SK-N-SH treated with all-trans-retinoic acid at 6 μM for 48 hours (cell line): ENCODE measurements at regions not wholly inside any gene's neighbourhood (a gene's known extent, or its start where the extent isn't known, plus 50 kb on each side); places are given as distances from the start of the nearest gene placed in this dataset.

Experiments
- BACH2 ChIP-seq: fragments of 250-450 bp; sonication (Bioruptor Pico); IDR thresholded peaks from 2 replicates; pipeline ENCODE4 v1.9.0; 2021; ENCODE audit warnings: mild to moderate bottlenecking, borderline replicate concordance
- CREB5 ChIP-seq: fragments of 250-450 bp; sonication (Bioruptor Pico); IDR thresholded peaks from 2 replicates; pipeline ENCODE4 v1.5.1; 2020; ENCODE audit warnings: low read depth, mild to moderate bottlenecking, moderate library complexity
- CSDC2 ChIP-seq: fragments of 250-450 bp; sonication (Bioruptor Pico); IDR thresholded peaks from 2 replicates; pipeline ENCODE4 v1.5.0; 2020; ENCODE audit warnings: mild to moderate bottlenecking, moderate library complexity
- PATZ1 ChIP-seq: fragments of 250-450 bp; sonication (Bioruptor Pico); IDR thresholded peaks from 2 replicates; pipeline ENCODE4 v1.8.0; 2020; ENCODE audit warnings: mild to moderate bottlenecking, moderate library complexity, borderline replicate concordance
- SNAI2 ChIP-seq: fragments of 250-450 bp; sonication (Bioruptor Pico); IDR thresholded peaks from 2 replicates; pipeline ENCODE4 v1.5.0; 2020; ENCODE audit warnings: mild to moderate bottlenecking, moderate library complexity
- TOX ChIP-seq: fragments of 250-450 bp; sonication (Bioruptor Pico); IDR thresholded peaks from 2 replicates; pipeline ENCODE4 v1.8.0; 2021; ENCODE audit warnings: mild to moderate bottlenecking, moderate library complexity, borderline replicate concordance
- TSHZ2 ChIP-seq: fragments of 250-450 bp; sonication (Bioruptor Pico); IDR thresholded peaks from 2 replicates; pipeline ENCODE4 v1.5.0; 2020; ENCODE audit warnings: mild to moderate bottlenecking, moderate library complexity
- ZC3H10 ChIP-seq: fragments of 250-450 bp; sonication (Bioruptor Pico); IDR thresholded peaks from 2 replicates; pipeline ENCODE4 v1.5.1; 2021; ENCODE audit warnings: mild to moderate bottlenecking, moderate library complexity
- ZFP3 ChIP-seq: fragments of 250-450 bp; sonication (Bioruptor Pico); IDR thresholded peaks from 2 replicates; pipeline ENCODE4 v1.5.0; 2020; ENCODE audit warnings: mild to moderate bottlenecking, moderate library complexity
- ZNF565 ChIP-seq: fragments of 450-650 bp; formaldehyde crosslinking; conservative IDR thresholded peaks from 2 replicates; pipeline ENCODE4 v1.5.0; 2020; ENCODE audit warnings: low read depth, mild to moderate bottlenecking, moderate library complexity

GRCh38 chr3:137348936-137349335 is 391.2 kb downstream of the IL20RB start:
- no peak for TF ChIP-seq BACH2
- no peak for TF ChIP-seq PATZ1 (CRISPR knock-in tag)
- TF ChIP-seq SNAI2 (CRISPR knock-in tag) = no peak
- no peak for TF ChIP-seq ZFP3 (CRISPR knock-in tag)
- TF ChIP-seq ZNF565 (CRISPR knock-in tag) = no peak
- TF ChIP-seq TSHZ2 (CRISPR knock-in tag) = no peak
- no peak for TF ChIP-seq TOX
- no peak for TF ChIP-seq ZC3H10 (CRISPR knock-in tag)
- no peak for TF ChIP-seq CREB5 (CRISPR knock-in tag)
- TF ChIP-seq CSDC2 (CRISPR knock-in tag) = no peak
